ENCODE measurements at regions not wholly inside any gene's neighbourhood (a gene's known extent, or its start where the extent isn't known, plus 50 kb on each side); places are given as distances from the start of the nearest gene placed in this dataset.

GRCh38 chr2:47315475-47315874 is 53.6 kb upstream of the EPCAM start:
- no peak for ATAC-seq
- CTCF ChIA-PET = interaction anchor here (1.4 kb wide), 1 partner anchor 8 kb away, joined by 5 read pairs; no protein-coding TSS in a partner anchor

DNA sequence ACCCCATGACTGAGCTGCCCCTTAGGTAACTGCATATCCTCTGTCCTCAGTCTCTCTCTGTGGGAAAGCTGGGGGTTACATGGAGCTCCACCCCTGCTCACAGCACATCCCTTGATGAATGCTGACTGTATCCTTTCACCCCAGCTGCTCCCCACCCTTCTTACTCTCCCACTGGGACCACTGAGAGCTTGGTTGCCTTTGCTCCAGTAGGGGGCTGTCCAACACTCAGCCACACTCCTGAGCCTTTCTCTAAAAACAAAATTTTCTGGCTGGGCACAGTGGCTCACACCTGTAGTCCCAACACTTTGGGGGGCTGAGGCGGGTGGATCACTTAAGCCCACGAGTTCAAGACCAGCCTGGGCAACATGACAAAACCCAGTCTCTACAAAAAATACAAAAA is 55.4 kb upstream of the EPCAM start:
- H3K4me1 Mint-ChIP-seq = no peaks in the 10 kb centered on the region
- H3K9me3 Mint-ChIP-seq (ENCODE audit: low read depth) = no peaks in the 10 kb centered on the region
- no peak overlapping the region for H3K4me3 Mint-ChIP-seq
- CTCF ChIA-PET = no interaction called here
- H3K36me3 Mint-ChIP-seq = no peaks in the 10 kb centered on the region
- ATAC-seq = no peak
- DNase-seq = no peak
- peaks cover 16% of the 10 kb centered on the region for H3K27me3 Mint-ChIP-seq
- H3K27ac Mint-ChIP-seq = no peak overlapping the region

More at GRCh38 chr2:47315475-47315874, 53.6 kb upstream of the EPCAM start:
- no peaks in the 10 kb centered on the region for H3K36me3 Mint-ChIP-seq
- H3K27me3 Mint-ChIP-seq = peaks cover 15% of the 10 kb centered on the region
- H3K27ac Mint-ChIP-seq = no peak overlapping the region
- no peaks in the 10 kb centered on the region for H3K4me1 Mint-ChIP-seq
- DNase-seq = no peak
- no peak overlapping the region for H3K4me3 Mint-ChIP-seq
- H3K9me3 Mint-ChIP-seq (ENCODE audit: low read depth) = no peaks in the 10 kb centered on the region

DNA sequence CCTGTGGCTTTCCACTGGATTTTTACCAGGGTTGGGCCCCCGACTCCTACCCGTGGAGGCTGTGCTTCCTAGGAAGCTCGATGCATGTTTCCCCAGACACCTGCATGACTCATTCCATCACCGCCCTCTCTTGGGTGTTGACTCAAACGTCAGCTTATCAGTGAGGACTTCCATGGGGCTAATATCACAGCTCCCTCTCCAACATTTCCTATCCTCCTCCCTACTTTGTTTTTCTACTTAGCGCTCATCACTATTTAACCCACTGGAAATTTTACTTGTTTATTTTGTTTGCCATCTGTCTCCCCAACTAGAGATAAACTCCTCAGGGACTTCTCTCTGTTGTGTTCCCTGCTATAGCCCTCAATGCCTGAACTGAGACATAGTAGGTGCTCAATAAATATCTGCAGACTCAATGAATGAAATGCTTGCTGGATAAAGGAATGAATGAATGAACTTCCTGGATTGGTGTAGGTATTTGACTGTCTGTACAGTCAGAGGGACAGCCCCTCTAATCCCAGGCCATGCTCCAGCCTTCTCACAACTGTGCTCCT is 55.9 kb upstream of the EPCAM start:
- ATAC-seq (no peak), DNase-seq (no peak)
- H3K27me3 Mint-ChIP-seq = peaks cover 16% of the 10 kb centered on the region
- H3K4me3 Mint-ChIP-seq = no peak overlapping the region
- CTCF ChIA-PET = no interaction called here
- no peaks in the 10 kb centered on the region for H3K4me1 Mint-ChIP-seq
- H3K27ac Mint-ChIP-seq = no peak overlapping the region
- H3K9me3 Mint-ChIP-seq (ENCODE audit: low read depth) = no peaks in the 10 kb centered on the region
- H3K36me3 Mint-ChIP-seq = no peaks in the 10 kb centered on the region

DNA sequence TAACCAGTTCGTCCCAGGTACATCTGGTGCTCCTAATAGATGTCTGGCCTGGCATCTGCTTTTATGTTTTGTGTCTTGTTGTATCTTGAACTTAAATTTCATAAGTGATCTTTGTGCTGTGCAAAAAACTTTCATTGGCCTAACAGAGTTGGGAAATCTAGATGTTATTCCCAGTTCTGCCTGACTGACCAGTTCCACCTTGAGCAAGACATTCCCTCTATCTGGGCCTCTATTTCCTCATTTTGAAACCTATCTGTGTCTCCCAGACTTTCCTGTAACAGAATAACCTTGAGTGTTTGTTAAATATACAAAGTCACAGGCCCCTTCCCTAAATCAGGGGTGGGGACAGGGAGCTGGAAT is 56.6 kb upstream of the EPCAM start:
- CTCF ChIA-PET = no interaction called here
- H3K4me1 Mint-ChIP-seq = no peaks in the 10 kb centered on the region
- H3K36me3 Mint-ChIP-seq = no peaks in the 10 kb centered on the region
- ATAC-seq (no peak), DNase-seq (no peak)
- no peak overlapping the region for H3K4me3 Mint-ChIP-seq
- no peaks in the 10 kb centered on the region for H3K9me3 Mint-ChIP-seq (ENCODE audit: low read depth)
- no peak overlapping the region for H3K27ac Mint-ChIP-seq
- H3K27me3 Mint-ChIP-seq = peaks cover 19% of the 10 kb centered on the region

GRCh38 chr2:47311764-47312490 is 57.2 kb upstream of the EPCAM start:
- Mint-ChIP-seq H3K36me3 (no peaks in the 10 kb centered on the region), H3K4me1 (no peaks in the 10 kb centered on the region), H3K4me3 (no peak overlapping the region), H3K27me3 (peaks cover 24% of the 10 kb centered on the region), H3K27ac (no peak overlapping the region), H3K9me3 (ENCODE audit: low read depth) (no peaks in the 10 kb centered on the region)
- CTCF ChIA-PET = interaction anchor here (1.2 kb wide), 1 partner anchor 11 kb away, joined by 3 read pairs; no protein-coding TSS in a partner anchor
- DNase-seq = no peak
- no peak for ATAC-seq

DNA sequence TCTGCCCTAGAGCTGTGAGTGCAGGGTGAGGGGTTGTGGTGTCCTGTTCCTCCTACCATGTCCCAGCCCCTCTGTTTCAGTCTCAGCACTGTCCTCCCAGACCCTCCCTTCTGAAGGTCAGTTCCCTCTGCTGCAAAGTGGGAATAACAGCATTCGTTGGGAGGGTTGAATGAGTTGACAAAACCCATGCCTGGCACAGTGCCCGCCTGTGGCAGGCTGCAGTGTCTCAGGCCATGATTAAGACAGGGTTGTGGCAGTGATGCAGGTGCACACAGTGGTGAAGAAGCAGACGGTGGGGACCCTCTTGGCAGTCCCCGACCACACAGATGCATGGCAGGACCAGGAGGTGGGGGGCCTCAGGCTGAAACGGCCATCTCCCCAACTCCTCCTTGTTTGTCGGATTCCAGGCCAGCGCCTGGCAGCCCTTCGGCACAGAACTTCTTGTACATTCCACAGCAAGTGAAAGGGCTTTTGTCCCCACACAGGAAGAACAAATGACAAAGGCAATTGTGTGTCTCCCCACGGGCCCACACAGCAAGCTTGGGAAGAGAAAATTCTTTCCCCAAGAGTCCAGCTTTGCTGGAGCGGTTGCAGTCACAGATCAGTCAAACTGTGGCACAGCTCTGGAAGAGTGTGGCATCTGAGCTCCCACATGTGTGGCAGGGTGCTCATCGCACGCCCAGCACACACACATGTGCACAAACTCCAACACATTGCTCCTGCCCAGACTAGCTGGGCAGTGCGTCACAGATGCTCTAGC is 58.1 kb upstream of the EPCAM start:
- DNase-seq = no peak
- Mint-ChIP-seq H3K36me3 (no peaks in the 10 kb centered on the region), H3K9me3 (ENCODE audit: low read depth) (no peaks in the 10 kb centered on the region), H3K4me1 (no peaks in the 10 kb centered on the region), H3K27ac (no peak overlapping the region), H3K4me3 (no peak overlapping the region), H3K27me3 (peaks cover 27% of the 10 kb centered on the region)
- CTCF ChIA-PET = interaction anchor here (1.2 kb wide), 1 partner anchor 12 kb away, joined by 3 read pairs; no protein-coding TSS in a partner anchor
- no peak for ATAC-seq

DNA sequence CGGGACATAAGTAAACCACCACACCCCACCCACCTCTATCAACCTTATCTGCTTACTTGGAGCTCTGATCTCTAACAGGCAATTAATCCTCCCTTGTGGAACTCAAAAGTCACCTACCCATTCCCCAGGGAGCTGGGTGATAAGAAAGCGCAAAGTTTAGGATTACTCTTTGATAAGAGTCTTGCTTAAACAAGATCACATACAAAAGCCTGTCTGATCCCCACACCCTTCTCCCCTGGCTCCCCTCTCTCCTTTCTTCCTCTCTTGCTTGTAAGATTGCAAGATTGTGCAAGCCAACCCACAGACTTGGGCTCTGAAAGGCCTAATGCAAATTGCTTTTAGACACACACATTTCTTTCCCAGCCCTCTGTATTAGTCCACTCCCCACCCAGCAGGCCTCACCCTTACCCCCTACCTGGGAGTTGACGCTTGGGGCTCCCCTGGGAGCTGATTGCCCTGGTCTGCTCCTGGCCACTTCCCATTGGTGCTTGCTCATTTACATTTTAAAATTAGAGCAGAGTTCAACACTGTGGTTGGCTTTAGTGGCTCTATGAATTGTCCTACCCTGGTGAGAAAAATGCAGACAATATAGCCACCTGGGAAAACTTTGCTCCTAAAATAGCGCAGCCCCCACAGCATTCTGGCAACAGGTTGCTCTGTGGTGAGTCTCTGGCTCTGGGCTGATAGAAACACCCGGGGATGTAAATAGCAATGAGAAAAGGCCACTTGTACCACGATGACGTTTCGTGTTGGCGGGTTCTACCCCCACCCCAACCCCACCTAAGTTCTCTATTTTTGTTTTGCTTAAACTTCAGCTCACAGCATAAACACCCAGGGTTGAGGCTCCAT is 58.9 kb upstream of the EPCAM start:
- H3K4me1 Mint-ChIP-seq = no peaks in the 10 kb centered on the region
- H3K27me3 Mint-ChIP-seq = peaks cover 28% of the 10 kb centered on the region
- H3K27ac Mint-ChIP-seq = no peak overlapping the region
- DNase-seq (no peak), ATAC-seq (no peak)
- no peaks in the 10 kb centered on the region for H3K9me3 Mint-ChIP-seq (ENCODE audit: low read depth)
- no peak overlapping the region for H3K4me3 Mint-ChIP-seq
- H3K36me3 Mint-ChIP-seq = no peaks in the 10 kb centered on the region
- CTCF ChIA-PET = interaction anchor here (4.2 kb wide), 1 partner anchor 13 kb away, joined by 16 read pairs; no protein-coding TSS in a partner anchor

DNA sequence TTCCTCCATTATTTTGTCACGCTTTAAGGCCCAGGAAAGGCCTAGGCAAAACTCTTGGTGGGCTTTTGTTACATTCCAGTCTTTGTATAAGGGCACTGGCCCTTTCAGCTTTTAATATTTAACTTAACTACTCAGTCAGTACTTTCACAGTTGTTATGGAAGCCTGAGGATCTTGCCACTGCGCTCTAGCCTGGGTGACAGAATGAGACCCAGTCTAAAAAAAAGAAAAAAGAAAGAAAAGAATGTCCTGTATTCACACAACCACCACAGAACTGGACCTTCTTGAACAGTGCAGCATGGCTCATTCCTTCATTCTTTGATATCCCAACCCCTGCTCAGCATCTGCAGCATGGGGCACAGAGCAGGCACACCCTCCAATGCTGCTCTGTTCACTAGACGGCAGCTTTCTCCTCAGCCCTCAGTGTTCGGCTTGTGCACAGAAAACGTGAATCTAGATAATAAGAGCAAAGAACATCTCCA is 59.6 kb upstream of the EPCAM start:
- Mint-ChIP-seq H3K4me1 (no peaks in the 10 kb centered on the region), H3K4me3 (no peak overlapping the region), H3K27me3 (peaks cover 35% of the 10 kb centered on the region), H3K27ac (no peak overlapping the region), H3K36me3 (no peaks in the 10 kb centered on the region), H3K9me3 (ENCODE audit: low read depth) (no peaks in the 10 kb centered on the region)
- ATAC-seq (no peak), DNase-seq (no peak)
- CTCF ChIA-PET = interaction anchor here (4.2 kb wide), 1 partner anchor 14 kb away, joined by 16 read pairs; no protein-coding TSS in a partner anchor

DNA sequence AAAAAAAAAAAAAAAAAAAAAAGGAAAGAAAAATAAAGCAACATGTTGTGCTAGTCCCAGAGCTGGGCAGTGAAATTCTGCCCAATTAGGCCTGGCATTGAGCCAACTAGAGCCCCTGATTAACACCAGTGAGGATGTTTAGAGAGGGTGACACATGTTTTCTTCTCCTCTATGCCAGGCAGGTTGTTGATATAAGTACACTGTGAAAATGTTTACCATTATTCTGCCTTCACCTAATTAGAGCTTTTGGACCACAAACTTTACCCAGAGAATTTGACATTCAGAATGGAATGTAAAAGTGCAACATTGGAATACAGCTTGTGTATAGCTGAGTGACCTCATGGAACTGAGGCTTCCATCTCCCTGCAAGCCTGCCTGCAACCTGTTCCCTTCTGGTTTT is 62.0 kb upstream of the EPCAM start:
- Mint-ChIP-seq H3K27ac (no peak overlapping the region), H3K4me1 (no peaks in the 10 kb centered on the region), H3K9me3 (ENCODE audit: low read depth) (no peaks in the 10 kb centered on the region), H3K4me3 (no peak overlapping the region), H3K27me3 (peaks cover 48% of the 10 kb centered on the region), H3K36me3 (no peaks in the 10 kb centered on the region)
- DNase-seq (no peak), ATAC-seq (no peak)
- CTCF ChIA-PET = interaction anchor here (1.5 to 4.2 kb wide), 2 partner anchors 16 to 34 kb away, joined by 4 to 16 read pairs; no protein-coding TSS in a partner anchor

GRCh38 chr2:47304654-47305053 is 64.5 kb upstream of the EPCAM start:
- CTCF ChIA-PET = no interaction called here
- ATAC-seq = no peak
- Mint-ChIP-seq H3K36me3 (no peaks in the 10 kb centered on the region), H3K9me3 (ENCODE audit: low read depth) (no peaks in the 10 kb centered on the region), H3K4me1 (peaks cover 7% of the 10 kb centered on the region), H3K27me3 (peaks cover 53% of the 10 kb centered on the region), H3K4me3 (no peak overlapping the region), H3K27ac (no peak overlapping the region)
- no peak for DNase-seq

DNA sequence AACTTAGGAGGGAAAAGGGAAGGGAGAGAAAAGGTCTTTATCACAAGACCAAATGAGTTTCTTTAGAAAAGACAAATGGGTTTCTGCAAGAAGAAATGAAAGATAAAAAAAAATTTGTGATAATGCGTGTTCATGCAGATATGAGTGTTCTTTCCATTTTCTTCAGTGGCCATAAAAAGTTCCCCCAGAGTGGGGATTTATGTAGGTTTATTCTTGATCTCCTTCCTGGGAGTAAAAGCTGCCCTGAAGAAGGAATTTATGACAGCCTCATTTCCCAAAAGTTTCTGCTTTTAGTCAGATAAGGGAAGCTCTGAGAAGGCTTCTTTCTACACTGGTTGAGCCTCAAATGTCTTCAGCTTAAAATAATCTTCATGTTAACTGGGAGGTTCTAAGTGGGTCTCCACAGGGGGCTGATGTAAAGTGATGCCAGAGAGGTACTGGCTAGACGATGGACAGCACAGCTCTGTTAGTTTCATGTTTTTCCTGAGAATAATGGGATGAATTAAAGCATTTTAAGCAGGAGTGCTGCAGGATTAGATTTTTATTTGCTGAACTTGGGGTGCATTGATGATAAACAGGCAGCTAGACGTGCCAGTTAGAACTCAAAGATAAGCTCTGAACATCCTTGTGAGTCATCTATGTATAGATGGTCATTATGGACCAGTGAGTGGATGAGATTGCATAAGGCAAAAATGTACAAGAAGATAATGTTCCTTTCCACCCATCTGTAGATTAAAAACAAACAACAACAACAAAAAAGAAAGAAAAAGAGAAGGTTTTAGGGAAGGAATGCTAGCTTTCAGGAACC is 65.6 kb upstream of the EPCAM start:
- DNase-seq (no peak), ATAC-seq (no peak)
- CTCF ChIA-PET = interaction anchor here (0.9 kb wide), 1 partner anchor 20 kb away, joined by 4 read pairs; no protein-coding TSS in a partner anchor
- Mint-ChIP-seq H3K27ac (no peak overlapping the region), H3K36me3 (no peaks in the 10 kb centered on the region), H3K27me3 (peaks cover 58% of the 10 kb centered on the region), H3K4me1 (peaks cover 7% of the 10 kb centered on the region), H3K4me3 (no peak overlapping the region), H3K9me3 (ENCODE audit: low read depth) (no peaks in the 10 kb centered on the region)

- H3K4me1 Mint-ChIP-seq = peaks cover 7% of the 10 kb centered on the region
- H3K27me3 Mint-ChIP-seq = peaks cover 59% of the 10 kb centered on the region
- no peak overlapping the region for H3K4me3 Mint-ChIP-seq
- ATAC-seq = no peak
- H3K36me3 Mint-ChIP-seq = no peaks in the 10 kb centered on the region
- CTCF ChIA-PET = no interaction called here
- no peak for DNase-seq
- no peaks in the 10 kb centered on the region for H3K9me3 Mint-ChIP-seq (ENCODE audit: low read depth)
- no peak overlapping the region for H3K27ac Mint-ChIP-seq
These were observed 66.8 kb upstream of the EPCAM start for GRCh38 chr2:47302308-47302707.

Data from activated CD8-positive, alpha-beta memory T cell treated with anti-CD3 and anti-CD28 coated beads, Interleukin-2, amount 10 ng/mL, durations not matched to agents 7 days and 5 days (primary cell).